ENCODE measurements at regions not wholly inside any gene's neighbourhood (a gene's known extent, or its start where the extent isn't known, plus 50 kb on each side); places are given as distances from the start of the nearest gene placed in this dataset.

GRCh38 chr4:139611391-139611790, 54.2 kb upstream of the MGST2 start:
- H3K36me3 ChIP-seq: no peaks in the 10 kb centered on the region
- no peaks in the 10 kb centered on the region for H3K4me1 ChIP-seq
- no peaks in the 10 kb centered on the region for H3K9me3 ChIP-seq
- TF ChIP-seq POLR2A (IDR thresholded peaks at IDR 0.05): no peak
- no peak for TF ChIP-seq CTCF (IDR thresholded peaks at IDR 0.05)
- TF ChIP-seq POLR2AphosphoS5 (IDR thresholded peaks at IDR 0.05): no peak
- intact Hi-C loops (cut with DNase I; ENCODE audit: low total_unique reads): no loop called here
- no peak overlapping the region for H3K27ac ChIP-seq
- H3K4me3 ChIP-seq: no peak overlapping the region
- H3K27me3 ChIP-seq: no peaks in the 10 kb centered on the region
- no peak for DNase-seq (ENCODE audit: low spot score in 2 of 2)

- intact Hi-C loops (cut with DNase I; ENCODE audit: low total_unique reads): no loop called here
- H3K27ac ChIP-seq: no peak overlapping the region
- TF ChIP-seq CTCF (IDR thresholded peaks at IDR 0.05): no peak
- no peak for TF ChIP-seq POLR2AphosphoS5 (IDR thresholded peaks at IDR 0.05)
- no peak for TF ChIP-seq POLR2A (IDR thresholded peaks at IDR 0.05)
- H3K4me3 ChIP-seq: no peak overlapping the region
- no peaks in the 10 kb centered on the region for H3K9me3 ChIP-seq
- no peak for DNase-seq (ENCODE audit: low spot score in 2 of 2)
- no peaks in the 10 kb centered on the region for H3K27me3 ChIP-seq
- H3K36me3 ChIP-seq: no peaks in the 10 kb centered on the region
- no peaks in the 10 kb centered on the region for H3K4me1 ChIP-seq
Observed at GRCh38 chr4:139609647-139610046, 53.6 kb upstream of the SETD7 start.

GRCh38 chr4:139607502-139608060, 51.6 kb upstream of the SETD7 start:
- DNase-seq (ENCODE audit: low spot score in 2 of 2): no peak
- intact Hi-C loops (cut with DNase I; ENCODE audit: low total_unique reads): no loop called here
- Histone ChIP-seq H3K9me3 (no peaks in the 10 kb centered on the region), H3K27me3 (no peaks in the 10 kb centered on the region), H3K36me3 (no peaks in the 10 kb centered on the region), H3K4me1 (no peaks in the 10 kb centered on the region), H3K27ac (no peak overlapping the region), H3K4me3 (peak overlapping the region in 1 of 3 donors; percentile 25)
- no peak for TF ChIP-seq POLR2AphosphoS5 (IDR thresholded peaks at IDR 0.05)
- TF ChIP-seq CTCF (IDR thresholded peaks at IDR 0.05): no peak
- TF ChIP-seq POLR2A (IDR thresholded peaks at IDR 0.05): no peak

GRCh38 chr4:139606579-139607501, 50.8 kb upstream of the SETD7 start:
- intact Hi-C loops (cut with DNase I; ENCODE audit: low total_unique reads): no loop called here
- TF ChIP-seq POLR2AphosphoS5 (IDR thresholded peaks at IDR 0.05) (no peak), CTCF (IDR thresholded peaks at IDR 0.05) (no peak), POLR2A (IDR thresholded peaks at IDR 0.05) (no peak)
- no peak for DNase-seq (ENCODE audit: low spot score in 2 of 2)
- Histone ChIP-seq H3K27me3 (no peaks in the 10 kb centered on the region), H3K4me3 (peak overlapping the region; percentile 7 to 59 (median 25)), H3K9me3 (no peaks in the 10 kb centered on the region), H3K27ac (peak overlapping the region in 1 of 2 donors; percentile 4), H3K4me1 (no peaks in the 10 kb centered on the region), H3K36me3 (no peaks in the 10 kb centered on the region)

GRCh38 chr4:139606103-139606502, 50.1 kb upstream of the SETD7 start:
- no peak overlapping the region for H3K27ac ChIP-seq
- TF ChIP-seq POLR2AphosphoS5 (IDR thresholded peaks at IDR 0.05) (no peak), CTCF (IDR thresholded peaks at IDR 0.05) (no peak), POLR2A (IDR thresholded peaks at IDR 0.05) (no peak)
- no peaks in the 10 kb centered on the region for H3K27me3 ChIP-seq
- intact Hi-C loops (cut with DNase I; ENCODE audit: low total_unique reads): no loop called here
- no peaks in the 10 kb centered on the region for H3K36me3 ChIP-seq
- H3K4me1 ChIP-seq: no peaks in the 10 kb centered on the region
- no peak for DNase-seq (ENCODE audit: low spot score in 2 of 2)
- H3K4me3 ChIP-seq: peak overlapping the region; percentile 7 to 59 (median 25)
- H3K9me3 ChIP-seq: no peaks in the 10 kb centered on the region

Measured in breast epithelium (tissue), 4 donors.